Heart left ventricle (tissue), 16 donors: ENCODE measurements at regions not wholly inside any gene's neighbourhood (a gene's known extent, or its start where the extent isn't known, plus 50 kb on each side); places are given as distances from the start of the nearest gene placed in this dataset.

ENCODE experiments used
- ATAC-seq, 4 donors: fragments of 200-7000 bp; cut with Tn5 transposase; one replicate each; pipeline ENCODE4 v1.9.1; 2020 to 2022; ENCODE audit warnings: moderate library complexity in 4 of 4, mild to moderate bottlenecking in 3 of 4, moderate number of reproducible peaks in 1 of 4
- DNase-seq, 5 donors: peaks; one replicate each; pipeline ENCODE4 v3.0.0-alpha.2; 2020
- H3K27ac ChIP-seq, 12 donors: fragments of 200-600 bp; sonication (generic) in 4 of 12; one replicate each; pipeline versions ENCODE4 v1.5.0 to v1.8.0; 2016 to 2022; ENCODE audit warnings: mild to moderate bottlenecking in 2 of 12
- H3K27me3 ChIP-seq, 9 donors: fragments of 200-600 bp; sonication (generic) in 2 of 9; one replicate each; pipeline versions ENCODE4 v1.5.1 to v1.8.0; 2016 to 2022; ENCODE audit warnings: mild to moderate bottlenecking in 3 of 9
- H3K36me3 ChIP-seq, 9 donors: fragments of 200-600 bp; sonication (generic) in 2 of 9; one replicate each; pipeline versions ENCODE4 v1.5.0 to v1.8.0; 2018 to 2022; ENCODE audit warnings: mild to moderate bottlenecking in 2 of 9
- H3K4me1 ChIP-seq, 12 donors: fragments of 200-600 bp; sonication (generic) in 4 of 12; one replicate each; pipeline versions ENCODE4 v1.5.0 to v1.8.0; 2016 to 2022; ENCODE audit warnings: mild to moderate bottlenecking in 3 of 12
- H3K4me3 ChIP-seq, 12 donors: fragments of 200-600 bp; sonication (generic) in 4 of 12; one replicate each; pipeline versions ENCODE4 v1.5.0 to v1.8.0; 2017 to 2022; ENCODE audit warnings: mild to moderate bottlenecking in 9 of 12, moderate library complexity in 4 of 12
- H3K9me3 ChIP-seq, 12 donors: fragments of 200-600 bp; sonication (generic) in 4 of 12; one replicate each; pipeline versions ENCODE4 v1.5.0 to v1.8.0; 2016 to 2022; ENCODE audit warnings: mild to moderate bottlenecking in 1 of 12
- POLR2A ChIP-seq, 2 donors: fragments of 450-650 bp; IDR thresholded peaks; one replicate each; pipeline ENCODE4 v1.6.1; 2017; ENCODE audit warnings: antibody characterized with exemption in 2 of 2, mild to moderate bottlenecking in 2 of 2, moderate library complexity in 2 of 2
- WGBS, 4 donors: extraction: QIAGEN DNeasy Blood & Tissue Kit in 2 of 4; methylation state at CpG; one replicate each; pipeline versions ENCODE4 v1.1.5 to v1.1.7; 2013 to 2018; 5-methylcytosine and 5-hydroxymethylcytosine counted together
- intact Hi-C, 10 donors: fragments of 100-400 bp; cut with DNase I; formaldehyde crosslinking; loops; one replicate each; pipeline versions ENCODE4 v1.11.1 to v1.14.2; 2022
- TF ChIP-seq, protein P1 (sequence below), 12 donors: fragments of 200-600 bp; sonication (generic) in 4 of 12; IDR thresholded peaks; one replicate each; pipeline versions ENCODE4 v1.5.0 to v1.8.0; 2018 to 2022; ENCODE audit warnings: antibody characterized with exemption in 12 of 12, mild to moderate bottlenecking in 5 of 12
- donor health status: ischemic (EF 13 %, LVEDD 7.1; RV severe dilation, severe dysfunction).
- donor health status: healthy with polysubstance abuse.
- donor health status: DM: no; HTN: yes; CAD: no.
- donor health status: DM: no; HTN: no; CAD: no.
- donor health status: ischemic (EF 25% LVEDD 6.9; RV normal size, moderate dysfunction).
- donor health status: ischemic (EF 25% LVEDD 5.7; RV mildly dilated, moderate dysfunction).
- donor health status: healthy.
- donor health status: DM: yes; HTN: yes; CAD: no.
- donor health status: ischemic (EF 35%, LVEDD 5.7; RV mildly dilated, moderate dysfunction).
- donor health status: nonischemic (EF 11% LVEDD 7.7; RV severe dilation, severe dysfunction).
- donor health status: DM: yes; HTN: yes; CAD: no.
- donor health status: PGD.
- donor health status: ischemic (EF 29% LVEDD 5.4; RV normal size, mild dysfunction).
- donor health status: nonischemic (EF 23%, LVEDD 6.1; RV moderate dilation, normal function).

DNA sequence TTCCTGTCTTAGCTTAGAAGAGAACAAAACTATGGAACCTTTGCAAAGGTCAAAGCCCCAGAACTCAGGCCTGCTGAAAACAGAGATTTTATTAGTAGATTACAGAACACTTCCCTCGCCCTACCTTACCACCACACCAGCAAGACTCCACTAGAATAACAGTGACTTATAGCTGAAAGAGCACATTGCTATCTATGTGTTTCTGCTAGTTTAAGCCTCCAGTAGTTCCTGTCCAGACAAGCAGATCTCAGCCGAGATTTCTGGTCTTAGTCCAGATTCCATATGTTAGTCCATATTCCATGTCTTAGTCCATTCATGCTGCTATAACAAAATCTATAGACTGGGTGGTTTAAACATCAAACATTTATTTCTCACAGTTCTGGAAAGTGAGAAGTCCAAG is 412.3 kb upstream of the ID4 start:
- H3K9me3 ChIP-seq, result peaks cover 0 to 12% (median 0%) of the 10 kb centered on the region in 12 donors
- no peak for DNase-seq
- TF ChIP-seq, protein P1, sequence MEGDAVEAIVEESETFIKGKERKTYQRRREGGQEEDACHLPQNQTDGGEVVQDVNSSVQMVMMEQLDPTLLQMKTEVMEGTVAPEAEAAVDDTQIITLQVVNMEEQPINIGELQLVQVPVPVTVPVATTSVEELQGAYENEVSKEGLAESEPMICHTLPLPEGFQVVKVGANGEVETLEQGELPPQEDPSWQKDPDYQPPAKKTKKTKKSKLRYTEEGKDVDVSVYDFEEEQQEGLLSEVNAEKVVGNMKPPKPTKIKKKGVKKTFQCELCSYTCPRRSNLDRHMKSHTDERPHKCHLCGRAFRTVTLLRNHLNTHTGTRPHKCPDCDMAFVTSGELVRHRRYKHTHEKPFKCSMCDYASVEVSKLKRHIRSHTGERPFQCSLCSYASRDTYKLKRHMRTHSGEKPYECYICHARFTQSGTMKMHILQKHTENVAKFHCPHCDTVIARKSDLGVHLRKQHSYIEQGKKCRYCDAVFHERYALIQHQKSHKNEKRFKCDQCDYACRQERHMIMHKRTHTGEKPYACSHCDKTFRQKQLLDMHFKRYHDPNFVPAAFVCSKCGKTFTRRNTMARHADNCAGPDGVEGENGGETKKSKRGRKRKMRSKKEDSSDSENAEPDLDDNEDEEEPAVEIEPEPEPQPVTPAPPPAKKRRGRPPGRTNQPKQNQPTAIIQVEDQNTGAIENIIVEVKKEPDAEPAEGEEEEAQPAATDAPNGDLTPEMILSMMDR (IDR thresholded peaks at IDR 0.05), result no peak
- TF ChIP-seq POLR2A (IDR thresholded peaks at IDR 0.05), result no peak
- H3K36me3 ChIP-seq, result no peaks in the 10 kb centered on the region
- 38 to 87% (median 68%) methylated on average over 2 of the region's 2 CpGs for WGBS, 4 donors
- no peak overlapping the region for H3K4me3 ChIP-seq
- intact Hi-C loops, result no loop called here
- H3K4me1 ChIP-seq, result no peaks in the 10 kb centered on the region
- no peaks in the 10 kb centered on the region for H3K27me3 ChIP-seq
- H3K27ac ChIP-seq, result no peak overlapping the region
- ATAC-seq, result no peak

DNA sequence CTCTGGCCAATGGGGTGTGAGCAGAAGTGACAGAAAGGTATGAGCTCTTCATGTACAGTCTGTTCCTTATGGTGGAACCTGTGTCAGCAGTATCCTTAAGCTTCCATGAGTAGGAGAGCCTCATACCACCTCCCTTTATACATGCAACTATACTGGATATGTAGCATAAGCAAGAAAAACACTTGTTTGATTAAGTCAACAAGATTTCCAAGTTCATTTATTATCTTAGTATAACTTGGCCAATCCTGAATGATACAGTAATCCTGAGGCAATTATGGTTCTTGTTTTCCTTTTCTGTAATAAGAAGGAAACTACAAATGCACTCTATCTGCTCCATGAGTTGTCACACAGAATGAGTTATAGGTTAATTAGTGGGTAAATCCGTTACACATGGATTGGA is 409.6 kb upstream of the ID4 start:
- Histone ChIP-seq H3K27ac (no peak overlapping the region), H3K4me3 (no peak overlapping the region), H3K4me1 (no peaks in the 10 kb centered on the region), H3K9me3 (peaks cover 0 to 12% (median 0%) of the 10 kb centered on the region in 12 donors), H3K36me3 (no peaks in the 10 kb centered on the region), H3K27me3 (no peaks in the 10 kb centered on the region)
- intact Hi-C loops, result no loop called here
- no peak for TF ChIP-seq POLR2A (IDR thresholded peaks at IDR 0.05)
- TF ChIP-seq, protein P1 (IDR thresholded peaks at IDR 0.05), result no peak
- WGBS, 4 donors, result 60 to 83% (median 73%) methylated on average over 1 of the region's 1 CpG
- DNase-seq, result no peak
- no peak for ATAC-seq

DNA sequence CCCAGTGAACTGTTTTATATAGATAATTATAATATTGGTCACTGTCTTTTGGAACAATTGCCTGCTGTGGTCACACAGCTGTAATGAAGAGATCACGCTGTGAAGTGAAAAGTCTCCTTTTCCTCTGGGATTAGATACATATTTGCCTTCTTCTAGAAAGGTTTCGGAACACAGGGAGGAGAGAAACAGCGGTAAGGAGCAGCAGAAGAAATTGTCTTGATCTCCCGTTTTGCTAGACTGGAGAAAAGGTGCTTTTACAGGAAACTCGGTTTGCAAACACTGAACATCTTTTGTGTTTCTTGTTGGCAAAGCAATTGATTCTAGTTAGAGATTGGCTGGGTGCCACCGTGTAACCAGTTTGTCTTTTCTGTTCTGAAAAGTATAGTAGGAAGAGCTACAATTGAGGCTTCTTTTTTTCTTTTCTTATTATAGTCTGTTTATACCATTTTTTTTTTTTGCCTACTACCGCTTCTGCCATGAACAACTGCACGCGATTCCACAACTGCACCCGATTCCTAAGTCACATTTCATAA is 404.1 kb upstream of the ID4 start:
- Histone ChIP-seq H3K9me3 (peaks cover 0 to 1% (median 0%) of the 10 kb centered on the region in 12 donors), H3K27ac (no peak overlapping the region), H3K27me3 (no peaks in the 10 kb centered on the region), H3K4me1 (no peaks in the 10 kb centered on the region), H3K36me3 (no peaks in the 10 kb centered on the region), H3K4me3 (no peak overlapping the region)
- intact Hi-C loops, result no loop called here
- no peak for DNase-seq
- 59 to 68% (median 62%) methylated on average over 10 of the region's 10 CpGs for WGBS, 4 donors
- TF ChIP-seq, protein P1 (IDR thresholded peaks at IDR 0.05), result no peak
- TF ChIP-seq POLR2A (IDR thresholded peaks at IDR 0.05), result no peak
- no peak for ATAC-seq

DNA sequence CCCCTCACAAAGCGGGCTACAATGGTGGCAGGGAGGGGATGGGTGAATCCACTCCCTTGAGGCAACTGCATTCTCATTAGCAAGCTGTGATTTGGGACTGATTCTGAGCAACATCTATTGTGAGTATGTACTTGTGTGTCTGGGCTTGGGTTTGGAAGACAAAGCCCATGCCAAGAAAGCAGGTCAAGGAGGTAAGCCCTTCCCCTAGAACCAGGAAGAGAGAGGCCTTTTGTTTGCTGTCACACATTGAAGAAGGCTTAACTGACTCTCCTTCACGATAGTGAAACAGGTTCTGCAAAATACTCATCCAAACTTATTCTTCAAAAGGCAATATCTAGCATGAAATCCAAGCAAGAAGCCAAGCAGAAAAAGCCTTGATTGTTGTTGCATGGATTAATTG is 403.1 kb upstream of the ID4 start:
- WGBS, 4 donors, result 76 to 93% (median 83%) methylated on average over 2 of the region's 2 CpGs
- no peak for DNase-seq

DNA sequence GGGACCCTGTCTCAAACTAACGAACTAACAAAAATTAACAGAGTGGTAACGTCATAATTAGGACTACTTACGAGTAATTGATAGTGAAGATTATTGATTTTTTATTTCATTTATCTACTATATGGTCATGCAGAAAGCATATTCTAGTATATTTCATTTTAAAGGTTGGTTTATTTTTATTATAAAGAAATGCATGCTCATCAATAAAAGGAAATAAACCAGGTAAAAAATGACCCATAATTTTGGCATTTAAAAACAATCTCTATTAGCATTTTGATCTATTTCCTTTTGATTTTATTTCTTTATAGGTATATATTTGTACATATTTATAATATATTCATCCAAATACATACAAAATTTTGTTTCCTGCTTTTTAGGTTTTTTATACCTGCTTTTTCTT is 401.4 kb upstream of the ID4 start:
- Histone ChIP-seq H3K27ac (no peak overlapping the region), H3K9me3 (no peaks in the 10 kb centered on the region), H3K4me1 (no peaks in the 10 kb centered on the region), H3K4me3 (no peak overlapping the region), H3K27me3 (no peaks in the 10 kb centered on the region), H3K36me3 (no peaks in the 10 kb centered on the region)
- DNase-seq (no peak), ATAC-seq (no peak)
- WGBS, 4 donors, result 75 to 93% (median 77%) methylated on average over 3 of the region's 3 CpGs
- intact Hi-C loops, result no loop called here
- TF ChIP-seq POLR2A (IDR thresholded peaks at IDR 0.05), result no peak
- TF ChIP-seq, protein P1 (IDR thresholded peaks at IDR 0.05), result no peak

More for the DNA sequence above, 403.1 kb upstream of the ID4 start:
- no peak for ATAC-seq
- no peaks in the 10 kb centered on the region for H3K9me3 ChIP-seq
- no peak for TF ChIP-seq POLR2A (IDR thresholded peaks at IDR 0.05)
- H3K36me3 ChIP-seq, result no peaks in the 10 kb centered on the region
- no peak overlapping the region for H3K4me3 ChIP-seq
- H3K4me1 ChIP-seq, result no peaks in the 10 kb centered on the region
- intact Hi-C loops, result no loop called here
- H3K27ac ChIP-seq, result no peak overlapping the region
- H3K27me3 ChIP-seq, result no peaks in the 10 kb centered on the region
